AG10803 (cell line): ENCODE measurements at regions not wholly inside any gene's neighbourhood (a gene's known extent, or its start where the extent isn't known, plus 50 kb on each side); places are given as distances from the start of the nearest gene placed in this dataset.

ENCODE experiments used
- DNase-seq: peaks from one replicate; pipeline ENCODE4 v3.0.0; 2010; ENCODE audit warnings: low read depth
- H3K4me3 ChIP-seq: 2 replicates; pipeline ENCODE4 v1.5.1; 2011; ENCODE audit warnings: mild to moderate bottlenecking, low read length, control low read depth
- TF ChIP-seq, protein P1 (sequence below): conservative IDR thresholded peaks from 2 replicates; pipeline ENCODE4 v1.5.1; 2011; ENCODE audit warnings: mild to moderate bottlenecking, low read length, control low read depth, inconsistent platforms

DNA sequence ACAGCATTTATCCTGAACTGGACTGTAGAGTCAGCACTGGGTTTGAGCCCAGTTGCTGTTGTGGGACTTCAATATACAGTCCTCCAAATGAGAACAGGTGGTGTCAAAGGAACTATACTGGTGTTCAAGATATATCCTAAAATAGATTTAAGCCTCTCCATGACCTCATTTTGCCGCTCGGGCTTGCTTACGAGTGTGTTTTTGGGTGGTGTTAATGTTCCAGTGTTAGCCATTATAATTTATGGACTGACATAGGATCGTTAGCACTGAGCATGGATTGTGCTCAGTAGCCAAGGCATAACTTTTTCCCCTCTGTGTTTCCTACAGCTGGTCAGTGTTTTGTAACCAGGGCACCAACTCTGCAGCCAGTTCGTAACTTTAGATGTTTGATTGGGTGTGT lies 306.6 kb downstream of the SPATA31D1 start:
- no peak for DNase-seq
- TF ChIP-seq, protein P1, sequence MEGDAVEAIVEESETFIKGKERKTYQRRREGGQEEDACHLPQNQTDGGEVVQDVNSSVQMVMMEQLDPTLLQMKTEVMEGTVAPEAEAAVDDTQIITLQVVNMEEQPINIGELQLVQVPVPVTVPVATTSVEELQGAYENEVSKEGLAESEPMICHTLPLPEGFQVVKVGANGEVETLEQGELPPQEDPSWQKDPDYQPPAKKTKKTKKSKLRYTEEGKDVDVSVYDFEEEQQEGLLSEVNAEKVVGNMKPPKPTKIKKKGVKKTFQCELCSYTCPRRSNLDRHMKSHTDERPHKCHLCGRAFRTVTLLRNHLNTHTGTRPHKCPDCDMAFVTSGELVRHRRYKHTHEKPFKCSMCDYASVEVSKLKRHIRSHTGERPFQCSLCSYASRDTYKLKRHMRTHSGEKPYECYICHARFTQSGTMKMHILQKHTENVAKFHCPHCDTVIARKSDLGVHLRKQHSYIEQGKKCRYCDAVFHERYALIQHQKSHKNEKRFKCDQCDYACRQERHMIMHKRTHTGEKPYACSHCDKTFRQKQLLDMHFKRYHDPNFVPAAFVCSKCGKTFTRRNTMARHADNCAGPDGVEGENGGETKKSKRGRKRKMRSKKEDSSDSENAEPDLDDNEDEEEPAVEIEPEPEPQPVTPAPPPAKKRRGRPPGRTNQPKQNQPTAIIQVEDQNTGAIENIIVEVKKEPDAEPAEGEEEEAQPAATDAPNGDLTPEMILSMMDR: no peak
- H3K4me3 ChIP-seq: no peak overlapping the region

GRCh38 chr9:82299870-82300269 lies 311.3 kb downstream of the SPATA31D1 start:
- TF ChIP-seq, protein P1: no peak
- DNase-seq: no peak
- H3K4me3 ChIP-seq: no peak overlapping the region

- TF ChIP-seq, protein P1: no peak
- DNase-seq: no peak
- H3K4me3 ChIP-seq: no peak overlapping the region
Observed at GRCh38 chr9:82302968-82303655, 314.5 kb downstream of the SPATA31D1 start.

- no peak for DNase-seq
- TF ChIP-seq, protein P1: no peak
- no peak overlapping the region for H3K4me3 ChIP-seq
Observed at GRCh38 chr9:82308836-82309235, 320.3 kb downstream of the SPATA31D1 start.

DNA sequence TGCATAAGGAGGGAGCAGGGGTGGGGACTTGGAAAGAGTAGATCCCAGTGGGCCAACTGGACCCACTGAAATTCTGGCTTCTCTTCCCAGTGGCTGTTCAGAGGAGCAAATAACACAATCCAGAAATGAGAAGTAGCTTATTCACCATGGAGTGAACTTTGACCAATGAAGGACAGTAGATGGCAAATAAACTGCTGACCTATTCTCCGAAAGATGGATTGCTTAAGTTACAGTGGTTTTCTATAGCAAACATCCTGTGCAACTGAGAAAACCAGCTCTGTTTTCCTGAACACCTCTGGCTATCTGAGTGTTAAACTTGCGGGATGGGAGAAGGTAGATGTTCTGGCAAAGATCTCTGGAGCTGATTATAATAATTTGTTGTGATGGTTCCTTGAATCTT lies 325.1 kb downstream of the SPATA31D1 start:
- TF ChIP-seq, protein P1: no peak
- no peak for DNase-seq
- no peak overlapping the region for H3K4me3 ChIP-seq

DNA sequence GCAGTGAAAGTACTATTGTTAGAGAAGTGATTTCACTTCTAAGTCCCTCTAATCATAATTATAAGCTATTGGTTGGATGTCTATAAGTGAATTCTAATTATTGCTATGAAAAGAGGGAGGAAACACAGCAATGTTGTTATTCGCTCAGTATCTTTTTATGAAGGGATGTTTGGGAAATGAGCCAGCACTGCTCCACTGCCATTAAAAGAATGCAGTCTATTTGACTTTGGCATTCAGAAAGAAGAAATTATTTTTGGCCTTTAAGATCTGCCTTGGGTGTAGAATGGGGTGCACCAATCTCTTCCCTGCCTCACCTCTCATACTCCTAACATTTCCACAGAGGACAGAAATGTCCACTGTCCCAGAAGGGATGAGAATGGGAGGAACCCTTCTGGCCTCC lies 332.0 kb downstream of the SPATA31D1 start:
- DNase-seq: peak; percentile 15
- TF ChIP-seq, protein P1: no peak
- no peak overlapping the region for H3K4me3 ChIP-seq

DNA sequence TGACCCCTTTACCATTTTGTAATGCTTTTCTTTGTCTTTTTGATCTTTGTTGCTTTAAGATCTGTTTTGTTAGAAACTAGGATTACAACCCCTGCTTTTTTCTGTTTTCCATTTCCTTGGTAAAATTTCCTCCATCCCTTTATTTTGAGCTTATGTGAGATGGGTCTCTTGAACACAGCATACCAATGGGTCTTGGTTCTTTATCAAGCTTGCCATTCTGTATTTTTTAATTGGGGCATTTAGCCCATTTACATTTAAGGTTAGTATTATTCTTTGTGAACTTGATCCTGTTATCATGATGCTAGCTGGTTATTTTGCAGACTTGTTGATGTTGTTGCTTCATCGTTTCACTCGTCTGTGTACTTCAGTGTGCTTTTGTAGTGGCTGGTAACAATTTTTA lies 337.3 kb downstream of the SPATA31D1 start:
- no peak for DNase-seq
- H3K4me3 ChIP-seq: no peak overlapping the region
- TF ChIP-seq, protein P1: no peak
